Fibroblast of lung (primary cell): ENCODE measurements at regions not wholly inside any gene's neighbourhood (a gene's known extent, or its start where the extent isn't known, plus 50 kb on each side); places are given as distances from the start of the nearest gene placed in this dataset.

Experiments used
- DNase-seq, 2 donors: peaks; one replicate each; pipeline versions ENCODE4 v3.0.0 to v3.0.0-alpha.2; 2010; ENCODE audit warnings: low read depth in 2 of 2
- H2AFZ ChIP-seq: 2 replicates; pipeline ENCODE4 v1.5.1; 2012; ENCODE audit warnings: low read length, control low read depth, inconsistent platforms
- H3K27ac ChIP-seq: 2 replicates; pipeline ENCODE4 v1.5.1; 2011; ENCODE audit warnings: low read length, control low read depth; ENCODE audit not compliant: insufficient read depth
- H3K27me3 ChIP-seq: 2 replicates; pipeline ENCODE4 v1.5.1; 2011; ENCODE audit warnings: mild to moderate bottlenecking, low read length; ENCODE audit not compliant: control insufficient read depth, insufficient read depth
- H3K36me3 ChIP-seq: 2 replicates; pipeline ENCODE4 v1.5.1; 2011; ENCODE audit warnings: low read length; ENCODE audit not compliant: control insufficient read depth, insufficient read depth
- H3K4me1 ChIP-seq: 2 replicates; pipeline ENCODE4 v1.5.1; 2011; ENCODE audit warnings: low read length; ENCODE audit not compliant: control insufficient read depth, insufficient read depth; ENCODE audit errors: extremely low read depth
- H3K4me2 ChIP-seq: 2 replicates; pipeline ENCODE4 v1.5.1; 2011; ENCODE audit warnings: low read length, control low read depth; ENCODE audit not compliant: insufficient read depth; ENCODE audit errors: extremely low read depth
- H3K4me3 ChIP-seq, 4 experiments: fragments of 200-600 bp in 1 of 4; sonication (generic) in 1 of 4; replicated peaks in 1 of 4; 2 replicates each; pipeline ENCODE4 v1.5.1; 2011 to 2016; ENCODE audit warnings: low read length in 4 of 4, low read depth in 3 of 4, mild to moderate bottlenecking in 3 of 4, control low read depth in 2 of 4, inconsistent platforms in 1 of 4, mixed read lengths in 1 of 4; ENCODE audit not compliant: insufficient read depth in 1 of 4; ENCODE audit errors: control extremely low read depth in 1 of 4
- H3K79me2 ChIP-seq: 2 replicates; pipeline ENCODE4 v1.5.1; 2012; ENCODE audit warnings: mild to moderate bottlenecking, low read length, inconsistent platforms; ENCODE audit not compliant: control insufficient read depth, insufficient read depth
- H3K9ac ChIP-seq: 2 replicates; pipeline ENCODE4 v1.5.1; 2011; ENCODE audit warnings: mild to moderate bottlenecking, low read length, control low read depth; ENCODE audit not compliant: insufficient read depth
- H3K9me3 ChIP-seq: 2 replicates; pipeline ENCODE4 v1.5.1; 2012; ENCODE audit warnings: low read depth, low read length; ENCODE audit not compliant: control insufficient read depth, insufficient read depth
- H4K20me1 ChIP-seq: 2 replicates; pipeline ENCODE4 v1.5.1; 2011; ENCODE audit warnings: low read length; ENCODE audit not compliant: control insufficient read depth, insufficient read depth; ENCODE audit errors: extremely low read depth
- CTCF ChIP-seq, 2 donors: IDR thresholded peaks in 1 of 2; conservative IDR thresholded peaks in 1 of 2; 1 replicate in 1 of 2; 2 replicates in 1 of 2; pipeline ENCODE4 v1.5.1; 2011 to 2012; ENCODE audit warnings: low read length in 2 of 2, control low read depth in 1 of 2, inconsistent platforms in 1 of 2, low read depth in 1 of 2, mild to moderate bottlenecking in 1 of 2
- EZH2 ChIP-seq: IDR thresholded peaks from 2 replicates; pipeline ENCODE4 v1.5.1; 2012; ENCODE audit warnings: low read length, control low read depth, mild to moderate bottlenecking; ENCODE audit errors: missing control alignments

- no peak overlapping the region for H3K9ac ChIP-seq
- no peaks in the 10 kb centered on the region for H3K9me3 ChIP-seq
- H3K4me2 ChIP-seq, result no peak overlapping the region
- H3K27me3 ChIP-seq, result no peaks in the 10 kb centered on the region
- no peak overlapping the region for H2AFZ ChIP-seq
- no peaks in the 10 kb centered on the region for H4K20me1 ChIP-seq
- H3K27ac ChIP-seq, result no peak overlapping the region
- H3K4me1 ChIP-seq, result no peaks in the 10 kb centered on the region
- H3K4me3 ChIP-seq, result no peak overlapping the region
- no peak for DNase-seq
- H3K36me3 ChIP-seq, result no peaks in the 10 kb centered on the region
- no peaks in the 10 kb centered on the region for H3K79me2 ChIP-seq
- TF ChIP-seq CTCF (conservative IDR thresholded peaks at IDR 0.05 in 1 of 2, IDR thresholded peaks at IDR 0.05 in 1 of 2; ENCODE audit: low read depth in 1 of 2, low read length in 2 of 2), result no peak
- no peak for TF ChIP-seq EZH2
Measured at GRCh38 chr18:70462078-70462439, 173.2 kb downstream of the SOCS6 start.

GRCh38 chr18:70461323-70462077 is 172.7 kb downstream of the SOCS6 start:
- no peaks in the 10 kb centered on the region for H3K79me2 ChIP-seq
- no peak overlapping the region for H2AFZ ChIP-seq
- TF ChIP-seq CTCF (conservative IDR thresholded peaks at IDR 0.05 in 1 of 2, IDR thresholded peaks at IDR 0.05 in 1 of 2; ENCODE audit: low read depth in 1 of 2, low read length in 2 of 2) (no peak), EZH2 (no peak)
- H3K27me3 ChIP-seq, result no peaks in the 10 kb centered on the region
- H3K4me2 ChIP-seq, result no peak overlapping the region
- no peaks in the 10 kb centered on the region for H3K36me3 ChIP-seq
- H3K27ac ChIP-seq, result no peak overlapping the region
- DNase-seq, result no peak
- no peak overlapping the region for H3K9ac ChIP-seq
- no peaks in the 10 kb centered on the region for H4K20me1 ChIP-seq
- H3K4me1 ChIP-seq, result no peaks in the 10 kb centered on the region
- H3K4me3 ChIP-seq, result no peak overlapping the region
- no peaks in the 10 kb centered on the region for H3K9me3 ChIP-seq

- Histone ChIP-seq H4K20me1 (no peaks in the 10 kb centered on the region), H3K27ac (no peak overlapping the region), H3K4me2 (no peak overlapping the region), H3K36me3 (no peaks in the 10 kb centered on the region), H3K9ac (no peak overlapping the region), H2AFZ (no peak overlapping the region), H3K27me3 (no peaks in the 10 kb centered on the region), H3K79me2 (no peaks in the 10 kb centered on the region), H3K4me3 (no peak overlapping the region), H3K9me3 (no peaks in the 10 kb centered on the region), H3K4me1 (no peaks in the 10 kb centered on the region)
- no peak for DNase-seq
- TF ChIP-seq EZH2 (no peak), CTCF (conservative IDR thresholded peaks at IDR 0.05 in 1 of 2, IDR thresholded peaks at IDR 0.05 in 1 of 2; ENCODE audit: low read depth in 1 of 2, low read length in 2 of 2) (no peak)
Measured at GRCh38 chr18:70459731-70460130, 170.9 kb downstream of the SOCS6 start.
